Common myeloid progenitor, CD34-positive (primary cell): ENCODE measurements at regions not wholly inside any gene's neighbourhood (a gene's known extent, or its start where the extent isn't known, plus 50 kb on each side); places are given as distances from the start of the nearest gene placed in this dataset.

Experiments
- CTCF ChIA-PET: fragments of 350-600 bp; sonication (Branson Sonifier 250); formaldehyde crosslinking; loops from one replicate; lab custom pipeline; 2021; ENCODE audit warnings: antibody characterized with exemption; lab: Charles Lee
- POLR2A ChIA-PET: fragments of 350-600 bp; sonication (Branson Sonifier 250); formaldehyde crosslinking; loops from one replicate; lab custom pipeline; 2021; ENCODE audit warnings: antibody characterized with exemption; lab: Charles Lee
- DNase-seq, 3 donors: peaks; one replicate each; pipeline versions ENCODE4 v3.0.0 to v3.0.0-alpha.2; 2013
- H3K27ac ChIP-seq, 2 experiments: 1 replicate in 1 of 2; 2 replicates in 1 of 2; pipeline ENCODE4 v1.7.0; 2013; ENCODE audit warnings: inconsistent platforms in 2 of 2, low read length in 2 of 2, mild to moderate bottlenecking in 2 of 2, low read depth in 1 of 2, moderate library complexity in 1 of 2; ENCODE audit not compliant: severe bottlenecking in 2 of 2, insufficient read depth in 1 of 2, poor library complexity in 1 of 2
- H3K27me3 ChIP-seq, 5 experiments: replicated peaks in 2 of 5; 1 replicate in 3 of 5; 2 replicates in 2 of 5; pipeline versions ENCODE4 v1.6.1 to v1.7.0; 2013; ENCODE audit warnings: low read length in 4 of 5, mild to moderate bottlenecking in 2 of 5, moderate library complexity in 2 of 5, inconsistent platforms in 1 of 5; ENCODE audit not compliant: insufficient read depth in 5 of 5, control insufficient read depth in 4 of 5
- H3K36me3 ChIP-seq, 4 experiments: 1 replicate in 2 of 4; 2 replicates in 2 of 4; pipeline versions ENCODE4 v1.6.1 to v1.7.0; 2013; ENCODE audit warnings: low read length in 3 of 4, control low read depth in 1 of 4, mild to moderate bottlenecking in 1 of 4; ENCODE audit not compliant: control insufficient read depth in 4 of 4, insufficient read depth in 4 of 4
- H3K4me1 ChIP-seq, 4 experiments: 1 replicate in 3 of 4; 2 replicates in 1 of 4; pipeline versions ENCODE4 v1.6.1 to v1.7.1; 2013; ENCODE audit warnings: low read length in 3 of 4, mild to moderate bottlenecking in 3 of 4, control low read depth in 1 of 4, inconsistent platforms in 1 of 4, moderate library complexity in 1 of 4; ENCODE audit not compliant: control insufficient read depth in 4 of 4, insufficient read depth in 4 of 4; ENCODE audit errors: control extremely low read depth in 1 of 4
- H3K4me3 ChIP-seq, 7 experiments: 1 replicate in 4 of 7; 2 replicates in 3 of 7; pipeline versions ENCODE4 v1.5.1 to v1.7.0; 2013; ENCODE audit warnings: mild to moderate bottlenecking in 7 of 7, low read length in 6 of 7, moderate library complexity in 6 of 7, inconsistent platforms in 2 of 7, low read depth in 2 of 7, control low read depth in 1 of 7; ENCODE audit not compliant: insufficient read depth in 4 of 7, control insufficient read depth in 1 of 7; ENCODE audit errors: extremely low read depth in 1 of 7
- H3K9me3 ChIP-seq, 5 experiments: 1 replicate in 4 of 5; 2 replicates in 1 of 5; pipeline versions ENCODE4 v1.6.1 to v1.7.1; 2013; ENCODE audit warnings: low read length in 4 of 5, mild to moderate bottlenecking in 2 of 5, inconsistent platforms in 1 of 5, low read depth in 1 of 5, moderate library complexity in 1 of 5; ENCODE audit not compliant: control insufficient read depth in 4 of 5, insufficient read depth in 2 of 5; ENCODE audit errors: control extremely low read depth in 1 of 5
- WGBS: methylation state at CpG from one replicate; pipeline ENCODE4 v1.1.5; 2013; ENCODE audit not compliant: insufficient coverage; 5-methylcytosine and 5-hydroxymethylcytosine counted together

- Histone ChIP-seq H3K4me3 (no peak overlapping the region), H3K9me3 (peaks cover 0 to 7% (median 0%) of the 10 kb centered on the region in 5 experiments), H3K27me3 (no peaks in the 10 kb centered on the region), H3K4me1 (no peaks in the 10 kb centered on the region), H3K36me3 (no peaks in the 10 kb centered on the region), H3K27ac (no peak overlapping the region)
- DNase-seq: no peak
- 67% methylated on average over 1 of the region's 1 CpG for WGBS
- ChIA-PET POLR2A (no interaction called here), CTCF (no interaction called here)
Measured at GRCh38 chr3:163753033-163753432, 1325.3 kb downstream of the SI start.

GRCh38 chr3:163745204-163745603, 1333.1 kb downstream of the SI start:
- Histone ChIP-seq H3K4me1 (no peaks in the 10 kb centered on the region), H3K36me3 (no peaks in the 10 kb centered on the region), H3K27me3 (no peaks in the 10 kb centered on the region), H3K27ac (no peak overlapping the region), H3K9me3 (no peaks in the 10 kb centered on the region), H3K4me3 (no peak overlapping the region)
- CTCF ChIA-PET: no interaction called here
- no peak for DNase-seq
- WGBS: 94% methylated on average over 2 of the region's 2 CpGs
- POLR2A ChIA-PET: no interaction called here

GRCh38 chr3:163735394-163735793, 1342.9 kb downstream of the SI start:
- H3K4me3 ChIP-seq: no peak overlapping the region
- H3K27ac ChIP-seq: no peak overlapping the region
- H3K4me1 ChIP-seq: no peaks in the 10 kb centered on the region
- ChIA-PET CTCF (no interaction called here), POLR2A (no interaction called here)
- WGBS: no CpG with 5 or more reads among the region's 1 CpG
- H3K27me3 ChIP-seq: no peaks in the 10 kb centered on the region
- H3K36me3 ChIP-seq: no peaks in the 10 kb centered on the region
- no peak for DNase-seq
- H3K9me3 ChIP-seq: peaks cover 0 to 3% (median 0%) of the 10 kb centered on the region in 5 experiments

GRCh38 chr3:163730684-163731083, 1347.6 kb downstream of the SI start:
- H3K4me1 ChIP-seq: no peaks in the 10 kb centered on the region
- no peaks in the 10 kb centered on the region for H3K36me3 ChIP-seq
- H3K9me3 ChIP-seq: no peaks in the 10 kb centered on the region
- WGBS: no CpG with 5 or more reads among the region's 2 CpGs
- ChIA-PET POLR2A (no interaction called here), CTCF (no interaction called here)
- H3K4me3 ChIP-seq: no peak overlapping the region
- no peak for DNase-seq
- H3K27ac ChIP-seq: no peak overlapping the region
- H3K27me3 ChIP-seq: no peaks in the 10 kb centered on the region

GRCh38 chr3:163726125-163726524, 1352.2 kb downstream of the SI start:
- no peaks in the 10 kb centered on the region for H3K4me1 ChIP-seq
- no CpG with 5 or more reads among the region's 2 CpGs for WGBS
- no peak overlapping the region for H3K27ac ChIP-seq
- ChIA-PET CTCF (no interaction called here), POLR2A (no interaction called here)
- no peaks in the 10 kb centered on the region for H3K27me3 ChIP-seq
- no peak overlapping the region for H3K4me3 ChIP-seq
- DNase-seq: no peak
- H3K9me3 ChIP-seq: peaks cover 0 to 2% (median 0%) of the 10 kb centered on the region in 5 experiments
- H3K36me3 ChIP-seq: no peaks in the 10 kb centered on the region

GRCh38 chr3:163722405-163722804, 1355.9 kb downstream of the SI start:
- 100% methylated on average over 1 of the region's 2 CpGs for WGBS
- H3K27me3 ChIP-seq: no peaks in the 10 kb centered on the region
- H3K36me3 ChIP-seq: no peaks in the 10 kb centered on the region
- no peak overlapping the region for H3K27ac ChIP-seq
- ChIA-PET CTCF (no interaction called here), POLR2A (no interaction called here)
- H3K9me3 ChIP-seq: peaks cover 0 to 2% (median 0%) of the 10 kb centered on the region in 5 experiments
- no peak overlapping the region for H3K4me3 ChIP-seq
- H3K4me1 ChIP-seq: no peaks in the 10 kb centered on the region
- DNase-seq: no peak

- Histone ChIP-seq H3K4me3 (no peak overlapping the region), H3K27ac (no peak overlapping the region), H3K4me1 (no peaks in the 10 kb centered on the region), H3K36me3 (no peaks in the 10 kb centered on the region), H3K9me3 (peaks cover 0 to 2% (median 0%) of the 10 kb centered on the region in 5 experiments), H3K27me3 (no peaks in the 10 kb centered on the region)
- DNase-seq: no peak
- 92% methylated on average over 3 of the region's 6 CpGs for whole genome bisulfite sequencing
- CTCF ChIA-PET: no interaction called here
- POLR2A ChIA-PET: no interaction called here
Measured at GRCh38 chr3:163721596-163721995, 1356.7 kb downstream of the SI start.
